Spleen (tissue), 11 donors: ENCODE measurements at regions not wholly inside any gene's neighbourhood (a gene's known extent, or its start where the extent isn't known, plus 50 kb on each side); places are given as distances from the start of the nearest gene placed in this dataset.
"Not testable (repeated sequence)": the region's sequence is repeated elsewhere in the genome, so short reads cannot be mapped to it uniquely, and the experiment has no call there.

Source experiments
- DNase-seq: peaks from one replicate; pipeline ENCODE4 v3.0.0-alpha.2; 2020
- H3K27ac ChIP-seq, 8 donors: fragments of 200-600 bp; sonication (generic) in 7 of 8; 1 replicate in 4 of 8; 2 replicates in 4 of 8; pipeline versions ENCODE4 v1.5.0 to v1.8.0; 2016 to 2021; ENCODE audit warnings: inconsistent platforms in 4 of 8, mild to moderate bottlenecking in 4 of 8, moderate library complexity in 1 of 8
- H3K27me3 ChIP-seq, 7 donors: fragments of 200-600 bp; sonication (generic) in 6 of 7; replicated peaks in 1 of 7; 1 replicate in 4 of 7; 2 replicates in 3 of 7; pipeline versions ENCODE4 v1.5.0 to v1.8.0; 2016 to 2021; ENCODE audit warnings: inconsistent platforms in 3 of 7, mild to moderate bottlenecking in 1 of 7
- H3K36me3 ChIP-seq, 6 donors: fragments of 200-600 bp; sonication (generic) in 5 of 6; 1 replicate in 4 of 6; 2 replicates in 2 of 6; pipeline versions ENCODE4 v1.5.0 to v1.8.0; 2016 to 2021; ENCODE audit warnings: inconsistent platforms in 2 of 6
- H3K4me1 ChIP-seq, 6 donors: fragments of 200-600 bp; sonication (generic) in 5 of 6; 1 replicate in 3 of 6; 2 replicates in 3 of 6; pipeline versions ENCODE4 v1.5.0 to v1.8.0; 2016 to 2021; ENCODE audit warnings: inconsistent platforms in 3 of 6
- H3K4me3 ChIP-seq, 8 donors: fragments of 200-600 bp; sonication (generic) in 7 of 8; 1 replicate in 4 of 8; 2 replicates in 4 of 8; pipeline versions ENCODE4 v1.5.0 to v1.8.0; 2016 to 2021; ENCODE audit warnings: inconsistent platforms in 4 of 8, mild to moderate bottlenecking in 4 of 8, moderate library complexity in 2 of 8
- H3K9me3 ChIP-seq, 8 donors: fragments of 200-600 bp; sonication (generic) in 7 of 8; 1 replicate in 4 of 8; 2 replicates in 4 of 8; pipeline versions ENCODE4 v1.5.0 to v1.8.0; 2016 to 2021; ENCODE audit warnings: inconsistent platforms in 4 of 8
- CTCF ChIP-seq, 11 experiments: fragments of 200-600 bp in 7 of 11; fragments of 450-650 bp in 4 of 11; sonication (generic) in 4 of 11; IDR thresholded peaks in 8 of 11; conservative IDR thresholded peaks in 3 of 11; 1 replicate in 7 of 11; 2 replicates in 4 of 11; pipeline versions ENCODE4 v1.4.0 to v1.8.0; 2016 to 2021; ENCODE audit warnings: antibody characterized with exemption in 11 of 11, inconsistent platforms in 4 of 11, mild to moderate bottlenecking in 1 of 11
- POLR2A ChIP-seq, 3 donors: fragments of 450-650 bp; IDR thresholded peaks; one replicate each; pipeline ENCODE4 v1.5.1; 2017; ENCODE audit warnings: antibody characterized with exemption in 3 of 3, mild to moderate bottlenecking in 1 of 3
- POLR2AphosphoS5 ChIP-seq, 3 donors: sonication (generic); formaldehyde crosslinking; IDR thresholded peaks; one replicate each; pipeline ENCODE4 v1.5.1; 2017; ENCODE audit warnings: antibody characterized with exemption in 3 of 3
- WGBS, 5 donors: extraction: QIAGEN DNeasy Blood & Tissue Kit in 3 of 5; methylation state at CpG; one replicate each; pipeline versions ENCODE4 v1.1.5 to v1.1.7; 2013 to 2018; 5-methylcytosine and 5-hydroxymethylcytosine counted together
- intact Hi-C: fragments of 100-400 bp; cut with DNase I; formaldehyde crosslinking; loops from one replicate; pipeline ENCODE4 v1.15.0; 2023; ENCODE audit warnings: low total_unique reads
- donor health status: healthy with polysubstance abuse.
- donor health status: DM: no; HTN: no; CAD: no; lungs with moderate emphysema.
- donor health status: DM: no; HTN: no; CAD: no.
- donor health status: Bipolar disorder and iron deficiency.
- donor health status: healthy.
- donor health status: DM: no; HTN: no; CAD: no.
- donor health status: DM: yes; HTN: yes; CAD: no.

GRCh38 chr3:71983694-71984093 lies 198.7 kb upstream of the PROK2 start:
- peak overlapping the region in 2 of 8 donors; percentile 48 to 64 for H3K27ac ChIP-seq
- H3K27me3 ChIP-seq = peaks cover 0 to 6% (median 0%) of the 10 kb centered on the region in 7 donors
- 92 to 99% (median 97%) methylated on average over 4 of the region's 4 CpGs for WGBS, 5 donors
- no peaks in the 10 kb centered on the region for H3K9me3 ChIP-seq
- no peak overlapping the region for H3K4me3 ChIP-seq
- no peaks in the 10 kb centered on the region for H3K36me3 ChIP-seq
- intact Hi-C loops = no loop called here
- no peak for DNase-seq
- TF ChIP-seq POLR2AphosphoS5 (IDR thresholded peaks at IDR 0.05) (no peak), CTCF (IDR thresholded peaks at IDR 0.05 in 8 of 11, conservative IDR thresholded peaks at IDR 0.05 in 3 of 11) (no peak), POLR2A (IDR thresholded peaks at IDR 0.05) (no peak)
- peaks cover 6 to 33% (median 15%) of the 10 kb centered on the region in 6 donors for H3K4me1 ChIP-seq

GRCh38 chr3:71982506-71983258 lies 197.7 kb upstream of the PROK2 start:
- H3K9me3 ChIP-seq, H3K4me3 ChIP-seq, intact Hi-C loops, H3K27me3 ChIP-seq, H3K36me3 ChIP-seq, DNase-seq: not testable (repeated sequence)
- 50 to 85% (median 61%) methylated on average over 8 to 9 of the region's 9 CpGs for WGBS, 5 donors
- H3K27ac ChIP-seq = peak overlapping the region in 1 of 8 donors; percentile 2
- H3K4me1 ChIP-seq = peaks cover 6 to 26% (median 11%) of the 10 kb centered on the region in 6 donors

GRCh38 chr3:71979175-71979574 lies 194.2 kb upstream of the PROK2 start:
- 84 to 92% (median 87%) methylated on average over 3 of the region's 3 CpGs for WGBS, 5 donors
- H3K36me3 ChIP-seq = no peaks in the 10 kb centered on the region
- no peaks in the 10 kb centered on the region for H3K9me3 ChIP-seq
- peaks cover 0 to 5% (median 0%) of the 10 kb centered on the region in 6 donors for H3K4me1 ChIP-seq
- DNase-seq = no peak
- no peak overlapping the region for H3K4me3 ChIP-seq
- no peak for TF ChIP-seq CTCF (IDR thresholded peaks at IDR 0.05 in 8 of 11, conservative IDR thresholded peaks at IDR 0.05 in 3 of 11)
- TF ChIP-seq POLR2A (IDR thresholded peaks at IDR 0.05) = no peak
- TF ChIP-seq POLR2AphosphoS5 (IDR thresholded peaks at IDR 0.05) = no peak
- intact Hi-C loops = no loop called here
- H3K27ac ChIP-seq = no peak overlapping the region
- H3K27me3 ChIP-seq = peaks cover 0 to 6% (median 0%) of the 10 kb centered on the region in 7 donors

GRCh38 chr3:71978150-71978721 lies 193.3 kb upstream of the PROK2 start:
- intact Hi-C loops = no loop called here
- no peak overlapping the region for H3K4me3 ChIP-seq
- TF ChIP-seq POLR2A (IDR thresholded peaks at IDR 0.05) (no peak), CTCF (IDR thresholded peaks at IDR 0.05 in 8 of 11, conservative IDR thresholded peaks at IDR 0.05 in 3 of 11) (no peak), POLR2AphosphoS5 (IDR thresholded peaks at IDR 0.05) (no peak)
- H3K9me3 ChIP-seq = no peaks in the 10 kb centered on the region
- H3K4me1 ChIP-seq = peaks cover 0 to 5% (median 0%) of the 10 kb centered on the region in 6 donors
- peaks cover 0 to 4% (median 0%) of the 10 kb centered on the region in 7 donors for H3K27me3 ChIP-seq
- peak overlapping the region in 1 of 8 donors; percentile 0 for H3K27ac ChIP-seq
- no peak for DNase-seq
- H3K36me3 ChIP-seq = no peaks in the 10 kb centered on the region
- WGBS, 5 donors = 65 to 76% (median 72%) methylated on average over 7 of the region's 7 CpGs
